HCEC 1CT (cell line): ENCODE measurements at regions not wholly inside any gene's neighbourhood (a gene's known extent, or its start where the extent isn't known, plus 50 kb on each side); places are given as distances from the start of the nearest gene placed in this dataset.

ENCODE experiments used
- DNase-seq: peaks from one replicate; pipeline ENCODE4 v3.0.0-alpha.2; 2017

- DNase-seq: no peak
Observed at GRCh38 chr4:22336822-22337221, 179.0 kb downstream of the ADGRA3 start.

DNA sequence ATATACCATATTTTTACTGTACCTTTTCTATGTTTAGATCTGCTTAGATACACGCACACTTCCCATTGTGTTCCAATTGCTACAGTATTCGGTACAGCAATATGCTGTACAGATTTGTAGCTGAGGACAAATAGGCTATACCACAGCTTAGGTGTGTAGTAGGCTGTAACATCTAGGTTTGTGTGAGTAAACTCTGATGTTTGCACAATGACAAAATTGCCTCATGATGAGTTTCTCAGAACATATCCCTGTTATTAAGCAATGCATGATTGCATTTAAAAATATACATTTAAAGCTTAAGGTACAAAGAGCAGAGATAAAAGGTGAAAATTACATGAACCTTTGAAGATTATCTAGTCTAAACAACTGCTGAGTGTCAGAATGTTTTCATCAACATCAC lies 181.7 kb downstream of the ADGRA3 start:
- no peak for DNase-seq

DNA sequence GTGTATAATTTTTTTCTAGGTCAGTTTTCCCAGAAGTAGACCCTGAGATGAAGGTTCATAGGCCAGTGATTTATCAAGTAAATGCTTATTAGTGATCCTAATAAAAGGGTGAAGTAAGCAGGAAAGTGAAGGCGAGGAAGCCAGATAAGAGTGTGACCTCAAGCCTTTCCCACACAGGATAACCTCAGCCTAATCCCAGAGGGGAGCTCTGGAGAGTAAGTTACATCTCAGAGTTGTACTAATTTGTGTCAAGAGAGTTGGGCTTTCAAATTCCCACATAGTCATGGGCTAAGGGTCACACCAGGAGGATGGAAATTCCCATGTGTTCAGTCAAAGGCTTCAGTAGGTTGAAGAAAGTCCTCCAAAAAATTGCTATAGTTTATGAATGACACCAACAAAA lies 191.4 kb downstream of the ADGRA3 start:
- no peak for DNase-seq

GRCh38 chr4:22323691-22324090 lies 192.2 kb downstream of the ADGRA3 start:
- no peak for DNase-seq

DNA sequence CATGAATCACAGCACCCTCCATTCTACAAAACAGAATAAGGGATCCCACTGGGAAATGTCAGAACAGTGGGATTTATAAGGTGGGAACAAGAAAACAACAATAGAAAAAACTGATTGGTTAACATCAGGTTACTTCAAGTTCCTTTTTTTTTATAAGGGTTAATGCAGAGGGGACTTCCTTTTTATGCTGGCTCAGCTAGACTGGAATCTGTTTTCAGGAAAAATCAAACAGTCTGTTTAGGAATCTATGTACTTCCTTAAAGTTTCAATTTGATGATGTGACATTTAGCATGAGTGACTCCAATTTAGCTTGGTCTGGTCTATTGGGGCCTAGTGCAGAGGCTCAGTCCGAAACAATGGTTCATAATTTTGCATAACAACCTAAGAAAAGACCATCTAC lies 192.9 kb downstream of the ADGRA3 start:
- no peak for DNase-seq

GRCh38 chr4:22315628-22316027 lies 200.2 kb downstream of the ADGRA3 start:
- no peak for DNase-seq

GRCh38 chr4:22313976-22314375 lies 201.9 kb downstream of the ADGRA3 start:
- no peak for DNase-seq

DNA sequence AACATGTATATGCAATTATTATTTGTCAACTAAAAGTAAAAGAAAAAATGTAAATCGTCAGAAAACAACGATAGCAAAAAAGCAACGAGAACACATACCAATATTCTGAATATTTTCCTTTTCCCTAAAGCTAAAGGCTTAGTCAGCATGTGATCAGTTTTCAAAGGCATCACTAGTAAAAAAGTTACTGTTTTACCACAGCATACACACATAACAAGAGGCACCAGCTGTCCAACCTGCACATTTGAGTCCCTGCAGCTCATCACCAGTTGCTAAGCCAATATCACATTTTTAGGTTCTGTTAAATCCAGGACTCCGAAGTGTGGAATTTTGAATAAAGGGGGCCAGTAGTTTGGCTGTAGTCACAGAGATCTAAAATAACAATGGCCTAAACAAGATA lies 203.8 kb downstream of the ADGRA3 start:
- no peak for DNase-seq

DNA sequence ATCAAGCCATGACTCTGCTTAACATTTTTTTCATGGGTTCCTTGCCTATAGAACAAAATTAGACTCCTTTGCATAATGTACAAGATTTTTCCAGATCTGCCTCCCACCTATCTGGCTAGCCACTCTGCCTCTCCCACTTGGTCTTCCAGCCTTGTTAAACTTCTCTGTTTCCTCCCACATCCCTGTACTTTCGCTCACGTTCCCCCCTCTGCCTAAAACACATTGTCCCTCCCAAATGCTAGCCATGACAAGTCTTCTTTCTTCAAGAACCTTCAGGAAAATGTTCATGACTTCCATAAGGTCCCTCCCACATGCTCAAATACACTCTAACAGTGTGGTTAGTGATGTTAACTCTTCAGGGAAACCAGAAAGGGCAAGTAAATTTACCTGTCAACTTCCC lies 214.6 kb downstream of the ADGRA3 start:
- no peak for DNase-seq

GRCh38 chr4:22299678-22300077 lies 216.2 kb downstream of the ADGRA3 start:
- no peak for DNase-seq

- no peak for DNase-seq
Observed at GRCh38 chr4:22287631-22288030, 228.2 kb downstream of the ADGRA3 start.

GRCh38 chr4:22268350-22269025 lies 247.4 kb downstream of the ADGRA3 start:
- DNase-seq: no peak

DNA sequence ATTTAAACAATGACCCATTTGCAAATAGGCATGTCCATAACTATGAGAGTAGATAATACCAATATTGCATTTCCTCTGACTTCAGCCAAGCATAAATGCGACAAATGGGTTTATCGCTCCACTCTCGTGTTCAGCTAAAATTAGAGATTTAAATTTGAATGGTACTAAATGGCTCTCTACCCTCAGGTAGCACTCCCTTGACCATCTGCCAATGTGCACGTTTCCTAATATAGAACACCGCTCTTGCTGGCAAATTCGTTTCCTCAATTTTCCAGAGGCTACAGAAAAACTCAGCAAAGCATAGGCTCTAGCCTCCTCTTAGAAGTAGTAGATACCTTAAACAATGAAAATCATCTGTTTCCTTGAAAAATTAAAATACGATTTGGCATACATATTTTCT lies 251.6 kb downstream of the ADGRA3 start:
- no peak for DNase-seq

- no peak for DNase-seq
Observed at GRCh38 chr4:22253431-22253830, 262.4 kb downstream of the ADGRA3 start.

- DNase-seq: no peak
Observed at GRCh38 chr4:22246847-22247246, 269.0 kb downstream of the ADGRA3 start.

DNA sequence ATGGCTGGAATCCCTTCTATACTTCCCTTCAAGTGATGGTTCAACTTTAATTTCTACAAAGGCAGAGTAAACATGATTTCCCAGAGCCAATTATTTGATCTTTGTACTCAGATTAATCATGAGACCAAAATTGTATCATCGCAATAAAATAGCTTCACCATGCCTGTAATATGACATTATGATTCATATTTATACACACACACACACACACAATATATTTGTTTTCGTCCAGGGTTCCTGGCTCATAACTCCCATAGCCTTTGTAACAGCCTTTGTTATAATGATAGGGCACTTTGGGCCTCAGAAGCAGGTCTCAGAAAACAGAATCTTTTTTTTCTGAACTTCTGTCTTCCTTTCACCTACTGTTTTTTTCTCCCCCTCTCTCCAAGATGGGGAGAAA lies 270.6 kb downstream of the ADGRA3 start:
- DNase-seq: no peak

DNA sequence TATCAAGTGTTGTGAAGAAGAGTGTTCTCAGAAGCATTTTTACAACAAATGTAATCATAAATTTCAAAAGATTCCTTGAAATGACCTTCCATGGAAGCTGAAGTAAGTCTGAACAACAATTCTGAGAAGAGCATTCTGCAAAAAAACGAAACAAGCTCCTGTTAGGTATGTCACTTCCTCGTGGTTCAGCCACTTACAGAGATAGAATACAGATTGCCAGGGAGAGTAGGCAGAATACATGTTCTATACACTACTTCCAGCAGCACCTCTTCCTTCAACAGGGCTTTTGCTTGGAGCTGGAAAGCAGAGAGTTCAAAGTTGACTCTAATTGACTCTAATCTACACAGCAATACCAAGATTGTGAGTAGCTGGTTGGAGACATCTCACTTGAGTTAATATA lies 274.5 kb downstream of the ADGRA3 start:
- DNase-seq: no peak

DNA sequence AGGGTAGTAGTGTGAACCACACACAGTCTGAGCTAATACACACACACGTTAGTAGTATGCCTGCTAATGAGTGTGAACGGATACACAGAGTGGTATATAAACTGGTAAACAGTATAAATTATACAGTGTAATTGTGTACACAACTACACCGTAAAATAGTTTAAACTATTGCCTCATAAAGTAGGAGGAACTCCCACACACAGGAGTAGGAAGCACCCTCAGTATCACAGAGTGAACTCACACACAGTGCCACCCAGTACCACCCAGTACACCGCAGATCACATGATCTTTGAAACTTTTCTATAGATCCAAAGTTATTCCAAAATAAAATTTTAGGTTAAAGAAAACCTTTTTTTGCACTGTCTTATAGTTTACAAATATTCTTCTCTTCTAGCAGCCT lies 275.1 kb downstream of the ADGRA3 start:
- no peak for DNase-seq

DNA sequence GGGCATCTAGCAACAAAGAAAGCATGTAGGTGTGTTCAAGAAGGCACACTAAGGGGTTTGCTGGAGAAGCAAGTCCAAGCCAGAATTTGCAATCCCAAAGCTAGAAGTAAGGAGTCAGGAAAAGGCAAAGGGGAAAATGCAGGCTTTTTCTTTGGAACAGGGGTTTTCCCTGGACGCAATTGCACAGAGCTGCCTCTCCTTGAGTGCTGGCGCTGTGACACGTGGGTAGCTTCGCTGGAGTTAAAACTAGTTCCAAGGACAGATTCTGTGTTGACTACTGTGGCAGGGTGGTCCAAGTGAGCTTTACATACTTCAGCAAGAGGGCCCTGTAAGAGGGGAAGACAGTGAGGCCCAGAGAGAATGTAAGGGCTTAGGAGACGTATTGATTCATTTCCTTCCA lies 277.1 kb downstream of the ADGRA3 start:
- DNase-seq: peak; percentile 6

DNA sequence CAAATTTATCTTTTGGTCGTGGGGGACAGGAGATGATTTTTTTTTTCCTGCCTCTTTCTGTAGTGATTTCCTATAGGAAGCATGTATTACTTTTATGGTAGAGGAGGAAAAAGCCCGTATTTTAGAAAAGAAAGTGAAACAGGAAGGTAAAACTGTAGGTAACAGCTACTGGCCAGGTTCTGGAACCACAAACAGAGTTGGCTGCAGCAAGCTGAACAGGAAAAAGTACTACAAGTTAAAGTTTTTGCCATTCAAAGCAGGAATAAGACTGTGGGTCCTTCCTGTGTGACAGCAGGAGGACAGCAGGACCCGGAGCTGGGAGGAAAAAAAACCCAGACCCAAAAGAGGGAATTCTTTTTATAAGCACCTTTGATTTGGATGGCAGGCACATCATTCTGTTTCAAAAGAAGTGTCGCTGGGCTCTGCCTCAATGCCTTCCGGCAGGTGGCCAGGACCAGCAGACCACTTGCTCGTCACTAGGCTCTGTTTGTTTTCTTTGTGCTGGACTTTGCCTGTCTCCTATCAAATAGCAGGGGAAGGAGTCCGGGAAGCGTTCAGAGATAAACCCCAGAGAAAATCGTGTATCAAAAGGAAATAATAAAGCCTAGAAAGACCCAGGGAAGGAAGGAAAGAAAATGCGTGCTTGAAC lies 277.9 kb downstream of the ADGRA3 start:
- no peak for DNase-seq

- DNase-seq: peak; percentile 28
Observed at GRCh38 chr4:22237155-22237751, 278.6 kb downstream of the ADGRA3 start.

DNA sequence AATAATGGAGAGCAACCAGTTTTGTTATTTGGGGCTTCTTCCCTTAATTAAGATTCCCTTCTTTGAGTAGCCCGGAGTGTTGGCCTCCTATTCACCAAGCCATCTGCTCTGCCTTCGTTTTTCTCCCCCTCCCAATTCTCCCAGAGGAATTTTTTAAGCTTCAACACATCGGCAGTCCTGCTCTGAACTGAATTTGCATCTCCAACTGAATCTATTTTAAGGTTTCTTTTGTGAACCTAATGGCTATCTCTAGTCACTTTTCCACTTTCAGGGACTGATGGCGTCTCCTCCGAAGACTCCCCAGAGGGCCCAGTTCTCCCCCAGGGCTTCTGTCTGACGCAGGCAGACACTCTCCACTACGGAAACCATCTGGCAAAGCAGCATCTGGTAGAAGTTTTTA lies 280.2 kb downstream of the ADGRA3 start:
- no peak for DNase-seq

DNA sequence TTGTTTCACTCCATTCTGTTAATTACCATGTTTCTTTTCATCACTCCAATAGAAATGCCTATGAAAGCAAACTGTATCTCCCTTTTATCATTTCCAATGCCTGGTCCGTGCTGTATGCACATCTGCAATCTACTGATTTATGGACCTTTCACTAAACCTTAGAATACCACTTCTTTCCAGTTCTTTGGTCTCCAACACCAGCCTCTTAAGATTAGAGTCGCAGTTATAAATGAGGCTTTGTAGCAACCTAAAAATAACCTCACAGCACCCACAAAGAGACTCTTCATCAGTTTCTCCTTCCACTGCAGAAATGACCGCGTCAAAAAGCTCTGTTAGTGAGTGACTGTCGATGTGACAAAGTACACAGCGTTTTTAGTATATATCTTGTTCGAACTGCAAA lies 282.6 kb downstream of the ADGRA3 start:
- DNase-seq: no peak

GRCh38 chr4:22220965-22221364 lies 272.4 kb upstream of the KCNIP4 start:
- DNase-seq: no peak

DNA sequence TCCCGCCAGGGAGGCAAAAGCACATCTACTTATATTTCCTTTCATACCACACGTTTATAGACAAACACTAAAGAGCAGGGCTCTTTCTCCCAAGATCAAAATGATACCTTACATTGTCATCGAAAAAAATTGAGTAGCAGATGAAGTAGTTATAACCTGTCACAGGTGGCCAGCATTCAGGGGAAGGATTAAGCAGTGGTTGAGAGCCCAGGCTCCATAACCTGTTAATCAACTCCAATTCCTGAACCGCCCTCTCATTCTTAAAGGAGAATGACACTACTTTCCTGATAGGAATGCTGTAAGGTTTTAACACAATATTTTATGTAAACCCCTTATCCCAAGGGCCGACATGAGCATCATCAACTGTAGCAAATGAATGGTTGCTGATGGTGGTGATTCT lies 268.9 kb upstream of the KCNIP4 start:
- no peak for DNase-seq
